HG03196 (cell line): ENCODE measurements at regions not wholly inside any gene's neighbourhood (a gene's known extent, or its start where the extent isn't known, plus 50 kb on each side); places are given as distances from the start of the nearest gene placed in this dataset.

ENCODE experiments used
- ATAC-seq: cut with Tn5 transposase; IDR thresholded peaks from one replicate; pipeline ENCODE4 v1.9.1; 2021; ENCODE audit not compliant: unreplicated experiment

DNA sequence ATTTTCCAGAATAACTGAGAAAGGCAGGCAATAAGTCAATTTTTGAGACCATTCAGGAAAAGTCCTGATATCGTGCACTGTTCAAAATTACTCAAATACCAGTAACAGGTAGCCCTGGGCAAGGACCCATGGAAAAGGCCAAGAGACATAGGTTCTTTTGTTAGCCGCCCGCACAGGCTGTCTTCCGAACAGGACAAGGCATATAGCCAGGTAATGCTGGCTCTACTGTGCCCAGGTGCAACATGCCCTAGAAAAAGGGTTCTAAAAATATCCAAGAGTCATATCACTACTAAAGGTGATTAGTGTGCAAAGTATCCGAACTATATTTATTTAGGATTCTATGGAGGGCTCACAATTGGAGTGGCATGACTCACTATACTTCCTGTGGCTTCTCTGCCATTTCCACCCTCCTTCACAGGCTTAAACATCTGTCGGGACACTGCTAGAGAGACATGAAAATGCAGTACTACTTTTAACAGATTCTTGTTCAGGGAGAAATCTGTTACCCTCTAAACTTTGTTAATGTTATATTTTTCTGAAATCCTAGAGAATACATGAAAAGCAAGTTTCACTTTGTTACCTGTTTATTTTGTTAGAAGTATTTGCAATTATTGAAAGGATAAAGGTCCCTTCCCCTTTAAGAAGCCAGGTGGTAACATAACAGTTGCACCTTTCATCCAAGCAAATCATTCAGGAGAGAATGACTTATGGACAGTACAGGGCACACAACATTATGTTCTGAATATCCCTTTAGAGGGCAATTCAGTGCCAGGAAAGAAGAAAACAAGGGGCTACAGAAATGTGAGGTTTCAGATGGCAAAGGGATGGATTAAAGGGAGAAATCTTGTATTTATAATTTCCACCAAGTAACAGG lies 293.3 kb upstream of the THBS1 start:
- ATAC-seq, result no peak

DNA sequence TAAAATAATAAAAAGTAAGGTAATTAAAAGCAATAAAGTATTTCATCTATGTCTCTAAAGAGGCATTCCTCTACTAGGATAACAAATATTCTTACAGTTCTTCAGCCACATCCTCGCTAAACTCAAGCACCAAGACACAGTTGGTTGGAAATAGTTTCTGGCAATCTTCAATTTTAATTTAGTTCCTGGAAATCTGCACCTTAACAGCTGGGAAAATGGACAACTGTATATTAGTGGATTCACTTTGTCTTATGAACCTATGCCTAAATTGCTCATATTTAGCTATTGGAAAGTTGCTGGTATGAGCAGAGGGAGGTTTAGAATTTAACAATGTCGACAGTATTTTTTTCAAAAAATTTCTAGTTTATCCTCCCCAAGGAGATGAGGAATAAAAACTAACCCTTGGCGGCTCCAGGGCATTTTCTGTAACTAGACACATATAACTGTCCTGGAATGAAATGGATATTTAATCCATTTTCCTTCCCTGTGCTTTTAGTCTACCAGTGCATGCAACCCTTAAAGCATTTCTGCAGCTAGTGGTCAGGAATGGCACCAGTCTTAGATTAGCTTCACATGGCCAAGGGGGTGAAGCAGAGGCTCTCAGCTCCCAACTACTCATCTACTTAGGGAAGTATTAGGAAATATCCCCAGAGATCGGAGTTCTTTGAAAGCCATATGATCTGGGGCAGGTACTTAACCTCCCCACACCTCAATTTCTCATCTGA lies 290.0 kb upstream of the THBS1 start:
- no peak for ATAC-seq

DNA sequence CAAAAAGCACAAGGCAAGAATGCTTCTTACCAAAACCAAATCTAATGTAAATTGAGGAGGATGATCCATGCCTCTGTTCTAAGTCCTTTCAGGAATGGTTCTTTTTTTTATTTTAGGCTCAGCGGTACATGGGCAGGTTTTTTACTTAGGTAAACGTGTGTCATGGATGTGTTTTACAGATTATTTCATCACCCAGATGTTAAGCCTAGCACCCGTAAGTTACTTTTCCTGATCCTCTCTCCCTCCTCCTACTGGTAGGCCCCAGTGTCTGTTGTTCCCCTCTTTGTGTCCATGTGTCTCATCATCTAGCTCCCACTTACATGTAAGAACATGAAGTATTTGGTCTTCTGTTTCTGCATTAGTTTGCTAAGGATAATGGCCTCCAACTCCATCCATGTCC lies 289.2 kb upstream of the THBS1 start:
- ATAC-seq, result no peak

DNA sequence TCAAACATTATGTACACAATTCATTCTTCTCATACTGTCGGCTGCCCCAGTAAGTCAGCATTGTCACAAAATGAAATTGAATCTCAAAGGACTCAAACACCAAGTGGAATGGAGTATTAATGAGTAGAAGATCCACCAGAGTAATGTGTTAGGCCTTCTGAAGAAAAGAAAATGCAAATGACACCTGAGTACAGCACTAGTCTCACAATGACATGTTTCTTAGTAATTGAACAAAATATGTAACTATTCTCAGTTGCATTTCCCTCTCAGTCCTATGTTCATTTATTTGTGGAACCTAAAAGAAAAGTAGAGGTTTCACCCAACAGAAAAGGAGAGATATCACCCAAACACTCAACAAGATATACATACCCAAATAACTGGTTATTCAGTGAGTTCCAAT lies 283.9 kb upstream of the THBS1 start:
- ATAC-seq, result no peak

DNA sequence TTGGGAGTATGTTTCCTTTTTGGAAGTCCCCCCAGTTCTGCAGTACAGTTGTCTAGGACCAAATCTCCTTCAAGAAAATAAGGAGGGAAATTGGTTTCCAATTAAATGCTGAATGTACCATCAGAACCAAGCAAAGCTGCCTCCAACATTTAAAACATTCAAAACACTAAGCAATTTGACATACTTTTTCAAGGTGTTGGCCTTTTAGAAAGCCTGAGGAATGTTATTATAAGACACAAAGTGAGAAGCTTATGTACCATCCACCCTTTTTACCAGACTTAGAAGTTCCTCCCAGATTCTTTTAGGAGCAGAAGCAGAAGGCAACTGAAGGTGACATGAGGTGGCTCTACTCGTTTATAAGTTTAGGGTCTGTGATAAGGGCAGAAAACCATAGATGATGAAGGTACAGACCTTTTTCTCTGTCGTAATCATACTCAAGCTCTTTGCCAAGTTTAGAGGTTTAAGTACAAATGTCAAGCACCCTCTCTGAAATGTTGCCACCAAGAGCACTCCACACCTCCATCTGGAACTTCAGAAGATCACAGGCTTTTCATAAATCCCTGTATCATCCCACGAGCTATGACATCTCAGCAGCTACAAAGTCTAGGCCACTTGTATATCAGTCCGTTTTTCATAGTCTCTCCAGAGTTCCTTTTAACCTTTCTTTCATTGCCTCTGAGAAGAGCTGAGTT lies 282.5 kb upstream of the THBS1 start:
- ATAC-seq, result no peak

DNA sequence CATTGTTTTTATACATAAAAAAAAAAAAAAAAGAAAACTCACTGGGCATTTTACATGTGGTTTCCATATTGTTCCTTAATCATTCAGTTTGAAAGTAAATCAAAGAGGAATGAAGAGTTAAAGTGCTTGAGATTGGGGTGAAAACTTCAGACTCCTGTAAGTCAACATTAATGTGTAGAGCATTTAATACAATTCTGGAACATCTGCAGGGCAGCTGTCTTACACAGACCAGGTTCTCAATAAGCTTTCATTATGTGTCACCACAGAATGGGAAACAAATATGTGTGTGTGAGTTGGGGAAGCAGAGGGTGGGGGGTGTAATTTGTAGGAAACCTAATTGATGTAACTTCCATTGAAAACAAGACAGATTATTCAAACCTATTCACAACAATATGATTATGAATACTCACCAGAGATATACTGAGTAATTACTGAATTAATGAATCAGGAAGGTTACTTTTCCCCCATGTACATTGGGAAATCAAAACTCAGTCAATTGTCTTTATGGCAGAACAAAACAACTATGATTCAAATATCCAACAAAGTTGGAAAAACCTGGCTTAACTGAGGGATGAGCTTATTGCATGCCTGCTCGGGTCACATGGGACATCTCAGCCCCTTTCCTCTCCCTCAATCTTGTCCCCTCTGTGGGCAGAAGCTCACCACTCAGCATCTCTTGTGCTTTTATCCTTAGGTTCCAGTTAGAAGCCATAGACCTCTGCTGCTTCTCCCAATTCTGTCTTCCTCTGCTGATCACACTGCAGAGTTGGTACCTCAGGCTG lies 281.2 kb upstream of the THBS1 start:
- no peak for ATAC-seq

DNA sequence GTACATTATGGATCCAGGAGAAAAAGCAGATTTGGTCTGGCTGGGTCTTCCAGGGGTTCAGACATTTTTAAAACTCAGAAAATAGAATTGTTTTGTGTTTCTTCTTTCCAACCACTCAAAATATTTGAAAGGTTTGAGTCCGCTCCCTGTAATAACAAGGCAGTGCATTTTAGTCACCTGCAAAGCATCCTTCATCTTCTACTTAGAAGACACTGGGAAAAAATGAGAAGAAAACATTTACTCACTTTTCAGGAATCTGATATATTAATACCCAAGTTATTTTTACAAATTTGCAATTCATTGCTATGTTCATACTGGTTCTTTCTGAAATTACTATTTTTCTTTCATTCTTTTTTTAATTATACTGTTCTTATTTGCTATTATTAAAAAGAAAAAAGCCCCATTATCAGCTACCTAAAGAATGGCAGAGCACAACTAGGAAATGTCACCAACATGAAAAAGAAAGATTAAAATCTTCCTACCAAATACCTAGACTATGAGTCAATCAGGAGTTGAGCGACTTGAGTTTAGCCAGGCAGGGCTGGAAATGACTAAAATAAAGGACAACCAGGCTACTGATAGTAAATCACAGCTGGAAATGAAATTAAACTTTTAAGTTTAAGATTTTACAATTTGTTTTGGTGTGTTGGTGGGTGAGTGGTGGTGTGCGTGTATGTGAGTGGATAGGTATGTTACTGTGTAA lies 280.3 kb upstream of the THBS1 start:
- no peak for ATAC-seq

DNA sequence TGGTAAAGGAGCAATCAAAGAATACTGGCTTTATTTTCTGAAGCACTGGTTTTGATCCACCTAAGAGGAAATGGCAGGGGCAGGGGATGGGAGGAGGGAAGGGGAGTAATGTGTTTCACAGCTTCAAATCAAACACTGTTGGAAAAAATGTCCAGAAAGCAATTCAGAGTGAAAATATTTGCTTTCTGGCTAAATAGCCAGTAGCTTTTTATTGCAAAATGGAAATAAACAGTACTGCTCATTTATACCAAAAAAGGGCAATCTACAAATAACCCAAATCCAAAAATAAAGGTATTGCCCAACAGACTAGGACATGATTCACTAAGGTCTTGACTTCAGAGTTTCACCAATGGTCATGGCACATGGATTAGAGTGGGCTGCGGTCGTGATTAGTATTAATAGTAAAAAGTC lies 279.3 kb upstream of the THBS1 start:
- no peak for ATAC-seq

DNA sequence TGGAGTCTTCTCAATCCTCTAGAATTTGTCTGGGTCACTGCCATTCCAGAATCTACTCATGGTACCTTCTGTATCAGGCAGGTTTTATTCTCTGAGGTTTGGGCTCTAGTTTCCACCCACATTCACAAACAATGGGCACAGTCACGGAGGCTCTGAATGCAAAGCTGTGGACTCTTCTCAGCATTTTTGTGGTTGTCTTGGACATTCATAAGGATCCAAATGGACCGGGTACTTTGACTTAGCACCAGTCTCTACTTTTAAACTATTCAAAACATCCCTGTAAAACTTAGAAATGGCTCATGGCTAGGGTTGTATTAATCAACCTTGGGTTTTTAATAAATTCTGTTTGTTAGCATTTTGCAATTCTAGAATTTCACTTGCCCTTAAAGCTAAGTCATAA lies 277.9 kb upstream of the THBS1 start:
- ATAC-seq, result no peak

DNA sequence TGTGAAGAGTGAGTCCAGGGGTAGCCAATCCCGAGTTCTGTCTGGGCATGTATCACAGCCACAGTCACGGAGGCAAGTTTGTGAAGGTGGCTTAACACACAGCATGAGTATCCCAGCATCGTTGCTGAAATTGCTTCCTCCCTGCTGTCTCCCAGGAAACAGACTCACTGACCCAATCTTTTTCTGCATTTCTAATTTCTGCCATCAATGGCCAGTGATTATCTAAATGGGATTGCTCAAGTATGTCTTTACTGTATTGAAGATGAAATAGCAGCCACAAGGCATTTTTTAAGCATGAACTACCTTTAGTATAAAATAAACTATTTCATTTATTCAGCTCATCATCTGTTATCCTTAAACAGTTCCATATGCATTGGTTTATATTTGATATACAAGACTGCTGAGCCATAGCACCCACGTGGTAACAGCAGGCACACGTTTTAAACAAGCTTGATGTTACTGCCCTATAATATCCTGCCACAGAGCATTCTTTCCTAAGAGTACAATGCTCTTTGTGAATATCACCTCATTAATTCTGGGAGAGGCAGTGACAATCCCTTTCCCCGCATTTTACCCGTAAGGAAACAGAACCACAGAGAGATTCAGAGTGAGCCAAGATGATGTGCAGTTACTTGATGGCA lies 276.6 kb upstream of the THBS1 start:
- ATAC-seq, result no peak

DNA sequence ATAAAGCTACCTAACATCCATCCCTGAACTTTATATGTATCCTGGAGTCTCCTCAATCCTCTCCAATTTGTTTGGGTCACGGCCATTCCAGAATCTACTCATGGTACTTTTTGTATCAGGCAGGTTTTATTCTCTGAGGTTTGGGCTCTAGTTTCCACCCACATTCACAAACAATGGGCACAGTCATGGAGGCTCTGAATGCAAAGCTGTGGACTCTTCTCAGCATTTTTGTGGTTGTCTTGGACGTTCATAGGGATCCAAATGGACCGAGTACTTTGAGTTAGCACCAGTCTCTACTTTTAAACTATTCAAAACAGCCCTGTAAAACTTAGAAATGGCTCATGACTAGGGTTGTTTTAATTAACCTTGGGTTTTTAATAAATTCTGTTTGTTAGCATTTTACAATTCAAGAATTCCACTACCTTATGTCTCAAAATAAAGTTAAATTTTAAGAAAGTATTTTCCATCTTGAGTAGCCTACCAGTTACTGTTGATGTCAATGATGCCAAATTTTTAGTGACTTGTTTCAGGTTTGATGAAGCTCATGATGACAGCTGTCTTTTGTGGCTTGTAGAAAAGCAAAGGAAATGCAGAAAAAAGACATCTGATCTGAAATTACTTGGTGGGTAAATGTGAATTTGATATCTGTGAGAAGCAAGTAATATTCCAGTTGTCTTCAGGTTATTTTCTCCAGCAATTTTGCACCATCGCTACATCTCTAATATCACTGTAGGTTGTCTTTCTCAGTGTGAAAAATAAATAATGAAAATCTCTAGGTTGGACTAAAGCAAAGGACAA lies 275.7 kb upstream of the THBS1 start:
- no peak for ATAC-seq

DNA sequence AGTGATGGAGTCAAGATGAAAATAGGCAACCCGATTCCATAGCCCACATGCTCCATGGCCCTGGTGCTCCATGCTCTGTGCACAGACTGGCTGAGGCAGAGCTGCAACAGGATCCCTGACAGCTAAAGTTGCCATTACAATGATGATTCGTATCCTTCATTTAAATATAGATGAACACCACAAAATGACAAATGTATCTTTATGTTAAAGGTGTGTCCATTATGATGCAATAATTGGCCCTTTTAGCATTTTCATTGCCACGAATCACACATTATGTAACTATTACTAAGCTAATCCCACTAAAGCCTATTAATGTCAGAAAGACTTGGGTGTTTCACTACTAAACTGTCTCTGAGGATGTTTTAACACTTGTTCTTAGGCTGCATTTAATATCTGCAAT lies 270.2 kb upstream of the THBS1 start:
- ATAC-seq, result no peak

DNA sequence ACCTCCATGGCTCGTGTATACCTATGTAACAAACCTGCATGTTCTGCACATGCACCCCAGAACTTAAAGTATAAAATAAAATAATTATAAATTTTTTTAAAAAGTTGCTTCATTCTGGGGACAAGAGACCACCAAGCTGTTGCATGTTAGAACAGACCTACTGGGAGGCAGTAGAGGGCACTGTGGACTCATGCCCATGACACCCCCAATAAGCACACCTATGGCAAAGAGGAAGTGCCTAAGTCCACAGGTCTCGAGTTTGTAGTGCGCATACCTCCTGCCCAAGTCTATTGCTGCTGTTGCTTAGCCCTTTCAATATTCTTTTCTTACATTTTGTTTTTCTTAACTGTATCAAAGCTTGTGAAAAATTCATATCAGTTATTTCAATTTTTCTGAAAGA lies 267.9 kb upstream of the THBS1 start:
- ATAC-seq, result no peak

DNA sequence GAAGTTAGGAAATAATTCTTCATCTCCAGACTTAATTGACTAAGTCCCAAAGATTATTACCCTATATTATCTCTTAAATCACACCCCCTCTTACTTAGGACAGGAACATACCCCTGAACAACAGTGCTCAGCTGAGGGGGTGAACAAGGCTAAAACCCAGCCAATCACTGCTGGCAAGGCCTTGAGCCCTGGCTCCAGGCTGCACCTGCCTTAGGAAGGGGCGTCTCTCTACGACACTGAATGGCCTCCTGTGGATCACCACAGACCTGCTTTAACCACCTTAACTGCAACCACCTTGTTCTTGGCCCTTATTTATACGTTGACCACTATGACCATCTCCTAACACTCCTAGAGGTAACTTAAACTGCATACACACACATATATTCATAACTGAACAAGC lies 267.4 kb upstream of the THBS1 start:
- ATAC-seq, result no peak

DNA sequence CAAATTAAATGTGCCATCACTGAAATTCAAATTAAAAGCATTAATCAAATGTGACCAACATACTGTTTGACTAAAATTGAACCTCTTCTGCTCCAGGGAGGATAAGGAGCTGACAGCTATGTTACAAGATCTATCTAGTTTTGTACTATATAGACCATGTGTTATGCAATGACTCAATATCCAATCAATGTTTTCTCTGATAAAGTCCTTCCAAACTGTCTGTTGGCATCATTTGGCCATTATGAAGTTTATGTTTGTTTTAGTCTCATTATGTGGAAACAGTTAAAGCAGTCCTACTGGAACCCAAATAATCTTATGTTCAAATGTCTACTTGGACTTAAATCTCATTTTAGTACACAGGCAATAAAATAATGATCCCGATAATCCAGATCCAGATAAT lies 267.0 kb upstream of the THBS1 start:
- ATAC-seq, result no peak

DNA sequence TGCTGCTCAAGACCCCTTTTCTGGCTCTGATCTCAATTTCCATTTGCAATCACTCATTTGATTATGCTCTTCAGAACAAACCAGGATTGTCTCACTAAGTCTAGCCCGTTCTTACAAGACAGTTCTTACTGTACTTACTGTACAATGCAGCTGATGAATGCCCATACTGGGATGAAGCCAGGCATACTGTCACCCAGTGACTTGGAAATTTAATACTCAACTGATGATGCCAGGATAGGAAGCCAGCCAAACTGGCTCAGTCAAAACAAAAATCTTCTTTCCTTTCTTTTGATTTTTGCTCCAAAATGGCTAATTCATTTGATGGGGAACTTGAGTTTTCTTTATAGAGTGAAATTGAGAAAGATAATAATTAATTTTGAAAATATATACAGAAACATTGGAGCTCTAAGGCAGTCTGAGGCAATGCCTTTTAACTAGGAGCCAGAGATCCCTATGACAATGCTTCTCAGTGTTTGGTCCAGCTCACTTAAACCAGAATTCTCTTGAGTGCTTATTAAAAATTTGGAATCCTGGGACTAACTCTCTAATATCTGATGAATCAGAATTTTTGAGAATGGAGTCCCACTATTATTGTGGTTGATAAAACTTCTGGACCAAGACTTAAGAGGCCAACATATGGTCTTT lies 265.6 kb upstream of the THBS1 start:
- ATAC-seq, result no peak

DNA sequence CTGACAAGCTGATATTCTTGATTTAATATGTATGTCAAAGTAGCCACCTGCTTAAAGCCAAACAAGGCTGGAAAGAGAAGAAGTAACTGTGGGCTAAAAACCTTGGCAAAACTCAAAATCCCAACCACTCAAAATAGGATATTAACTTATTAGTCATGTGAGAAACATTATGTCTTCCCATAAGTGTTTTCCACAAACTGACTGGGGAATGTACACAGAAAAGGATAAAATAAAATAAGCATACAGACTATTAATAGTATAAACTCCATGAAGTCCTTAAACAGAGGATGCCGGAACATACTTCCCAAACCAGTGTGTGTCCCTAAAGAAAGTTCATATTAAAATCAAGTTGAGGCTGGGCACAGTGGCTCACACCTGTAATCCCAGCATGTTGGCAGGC lies 263.7 kb upstream of the THBS1 start:
- no peak for ATAC-seq

DNA sequence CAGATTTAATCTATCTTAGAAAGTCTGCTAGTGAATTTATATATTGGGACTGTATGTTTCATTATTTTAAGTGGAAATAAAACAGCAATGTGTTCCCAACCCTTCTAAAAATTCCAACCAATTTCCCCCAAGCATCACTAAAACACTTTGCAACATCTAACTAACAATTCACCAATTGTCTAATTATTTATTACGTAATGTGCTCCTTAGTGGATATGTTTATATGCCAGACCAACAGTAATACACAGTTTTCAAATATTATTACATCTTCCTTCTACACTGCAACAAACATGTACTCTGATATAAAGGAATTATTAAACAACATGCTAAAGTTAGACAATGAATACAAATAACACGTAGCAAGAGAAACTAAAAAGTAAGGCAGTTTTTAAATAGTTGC lies 262.6 kb upstream of the THBS1 start:
- no peak for ATAC-seq

DNA sequence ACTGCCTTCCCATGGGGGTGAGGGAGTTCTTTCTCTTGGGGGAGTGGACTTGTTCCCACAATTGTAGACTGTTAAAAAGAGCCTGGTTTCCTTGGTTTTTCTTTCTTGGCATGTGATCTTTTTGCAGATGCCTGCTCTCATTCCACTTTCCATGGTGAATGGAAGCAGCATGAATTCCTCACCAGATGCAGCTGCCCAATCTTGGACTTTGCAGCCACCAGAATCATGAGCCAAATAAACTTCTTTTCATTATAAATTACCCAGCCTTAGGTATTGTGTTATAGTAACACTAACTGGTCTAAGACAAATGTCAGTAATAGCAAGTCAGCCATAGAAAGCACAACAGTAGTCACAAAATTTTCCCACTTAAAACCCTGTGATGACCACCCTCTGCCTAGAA lies 260.5 kb upstream of the THBS1 start:
- ATAC-seq, result no peak
